PFSK-1 (cell line): ENCODE measurements at regions not wholly inside any gene's neighbourhood (a gene's known extent, or its start where the extent isn't known, plus 50 kb on each side); places are given as distances from the start of the nearest gene placed in this dataset.

ENCODE experiments used
- FOXP2 ChIP-seq: optimal IDR thresholded peaks from 2 replicates; pipeline ENCODE3; 2011; ENCODE audit warnings: borderline replicate concordance, control low read depth, inconsistent platforms; ENCODE audit not compliant: insufficient read depth; ENCODE audit errors: extremely low read length, extremely low read depth
- POLR2AphosphoS5 ChIP-seq: IDR thresholded peaks from 2 replicates; pipeline ENCODE4 v1.6.1; 2012; ENCODE audit warnings: low read depth, mild to moderate bottlenecking, control low read depth, low read length, moderate library complexity
- REST ChIP-seq, 2 experiments: IDR thresholded peaks; 2 replicates each; pipeline versions ENCODE4 v1.6.1 to v1.8.0; 2011 to 2012; ENCODE audit warnings: low read depth in 2 of 2, low read length in 2 of 2, control low read depth in 1 of 2, inconsistent platforms in 1 of 2, mild to moderate bottlenecking in 1 of 2, moderate library complexity in 1 of 2; ENCODE audit not compliant: insufficient read depth in 1 of 2
- SIN3A ChIP-seq: IDR thresholded peaks from 2 replicates; pipeline ENCODE4 v1.6.1; 2012; ENCODE audit warnings: mild to moderate bottlenecking, low read length, moderate library complexity, borderline replicate concordance; ENCODE audit not compliant: insufficient read depth
- TAF1 ChIP-seq: IDR thresholded peaks from 2 replicates; pipeline ENCODE4 v1.6.1; 2012; ENCODE audit warnings: low read length, control low read depth, borderline replicate concordance; ENCODE audit not compliant: insufficient read depth

- no peak for TF ChIP-seq POLR2AphosphoS5
- no peak for TF ChIP-seq TAF1
- TF ChIP-seq SIN3A: no peak
- TF ChIP-seq REST (IDR thresholded peaks at IDR 0.05; ENCODE audit: insufficient read depth in 1 of 2, low read depth in 2 of 2, low read length in 2 of 2): no peak
- no peak for TF ChIP-seq FOXP2
These were observed 134.9 kb upstream of the CDH5 start for GRCh38 chr16:66231452-66232160.

- TF ChIP-seq POLR2AphosphoS5 (no peak), FOXP2 (no peak), SIN3A (no peak), REST (IDR thresholded peaks at IDR 0.05; ENCODE audit: insufficient read depth in 1 of 2, low read depth in 2 of 2, low read length in 2 of 2) (no peak), TAF1 (no peak)
These were observed 136.8 kb upstream of the CDH5 start for GRCh38 chr16:66229651-66230050.

- TF ChIP-seq FOXP2: no peak
- no peak for TF ChIP-seq TAF1
- no peak for TF ChIP-seq REST (IDR thresholded peaks at IDR 0.05; ENCODE audit: insufficient read depth in 1 of 2, low read depth in 2 of 2, low read length in 2 of 2)
- no peak for TF ChIP-seq POLR2AphosphoS5
- TF ChIP-seq SIN3A: no peak
These were observed 137.7 kb upstream of the CDH5 start for GRCh38 chr16:66228792-66229191.

- TF ChIP-seq FOXP2 (no peak), POLR2AphosphoS5 (no peak), REST (IDR thresholded peaks at IDR 0.05; ENCODE audit: insufficient read depth in 1 of 2, low read depth in 2 of 2, low read length in 2 of 2) (no peak), SIN3A (no peak), TAF1 (no peak)
These were observed 138.5 kb upstream of the CDH5 start for GRCh38 chr16:66227766-66228530.

- TF ChIP-seq TAF1 (no peak), POLR2AphosphoS5 (no peak), REST (IDR thresholded peaks at IDR 0.05; ENCODE audit: insufficient read depth in 1 of 2, low read depth in 2 of 2, low read length in 2 of 2) (no peak), SIN3A (no peak), FOXP2 (no peak)
These were observed 139.7 kb upstream of the CDH5 start for GRCh38 chr16:66226762-66227161.
